PC-9 (cell line): ENCODE measurements at regions not wholly inside any gene's neighbourhood (a gene's known extent, or its start where the extent isn't known, plus 50 kb on each side); places are given as distances from the start of the nearest gene placed in this dataset.

Experiments used
- EZH2 ChIP-seq: fragments of 200-600 bp; sonication (generic); IDR thresholded peaks from 2 replicates; pipeline ENCODE4 v1.8.0; 2017; ENCODE audit warnings: antibody characterized with exemption, low read depth
- TF ChIP-seq, protein P1 (sequence below): fragments of 200-600 bp; sonication (generic); conservative IDR thresholded peaks from 2 replicates; pipeline ENCODE4 v1.6.1; 2017; ENCODE audit warnings: mixed run types, antibody characterized with exemption, mild to moderate bottlenecking, moderate library complexity

DNA sequence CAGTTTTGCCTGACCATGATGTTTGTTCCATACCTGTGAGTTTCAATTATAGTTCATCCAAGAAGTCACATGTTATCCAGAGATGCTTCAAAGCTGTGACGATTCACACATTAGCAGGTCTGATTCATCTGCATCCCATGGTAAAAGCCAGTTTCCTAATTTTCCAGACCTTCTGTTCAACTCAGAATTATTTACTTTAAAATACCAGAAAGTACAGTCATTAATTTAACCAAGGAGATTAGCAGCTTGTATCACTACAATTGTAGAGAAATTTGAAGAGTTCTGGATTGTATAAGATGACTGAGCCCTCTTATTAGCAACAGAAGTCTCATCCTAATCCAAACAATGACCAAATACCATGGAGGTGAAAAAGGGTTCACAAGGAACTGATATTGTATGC, 76.1 kb upstream of the THBS1 start:
- TF ChIP-seq, protein P1, sequence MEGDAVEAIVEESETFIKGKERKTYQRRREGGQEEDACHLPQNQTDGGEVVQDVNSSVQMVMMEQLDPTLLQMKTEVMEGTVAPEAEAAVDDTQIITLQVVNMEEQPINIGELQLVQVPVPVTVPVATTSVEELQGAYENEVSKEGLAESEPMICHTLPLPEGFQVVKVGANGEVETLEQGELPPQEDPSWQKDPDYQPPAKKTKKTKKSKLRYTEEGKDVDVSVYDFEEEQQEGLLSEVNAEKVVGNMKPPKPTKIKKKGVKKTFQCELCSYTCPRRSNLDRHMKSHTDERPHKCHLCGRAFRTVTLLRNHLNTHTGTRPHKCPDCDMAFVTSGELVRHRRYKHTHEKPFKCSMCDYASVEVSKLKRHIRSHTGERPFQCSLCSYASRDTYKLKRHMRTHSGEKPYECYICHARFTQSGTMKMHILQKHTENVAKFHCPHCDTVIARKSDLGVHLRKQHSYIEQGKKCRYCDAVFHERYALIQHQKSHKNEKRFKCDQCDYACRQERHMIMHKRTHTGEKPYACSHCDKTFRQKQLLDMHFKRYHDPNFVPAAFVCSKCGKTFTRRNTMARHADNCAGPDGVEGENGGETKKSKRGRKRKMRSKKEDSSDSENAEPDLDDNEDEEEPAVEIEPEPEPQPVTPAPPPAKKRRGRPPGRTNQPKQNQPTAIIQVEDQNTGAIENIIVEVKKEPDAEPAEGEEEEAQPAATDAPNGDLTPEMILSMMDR: no peak
- no peak for TF ChIP-seq EZH2
